ENCODE measurements at regions not wholly inside any gene's neighbourhood (a gene's known extent, or its start where the extent isn't known, plus 50 kb on each side); places are given as distances from the start of the nearest gene placed in this dataset.
"Not testable (repeated sequence)": the region's sequence is repeated elsewhere in the genome, so short reads cannot be mapped to it uniquely, and the experiment has no call there.

GRCh38 chr4:3634894-3635820 is 102.9 kb upstream of the LRPAP1 start:
- no peaks in the 10 kb centered on the region for H3K4me1 ChIP-seq (ENCODE audit: control insufficient read depth, insufficient read depth, low read length)
- 82 to 84% methylated on average over 15 to 28 of the region's 28 CpGs for WGBS, 2 experiments (ENCODE audit: insufficient coverage in 1 of 2, insufficient read length in 1 of 2)
- H3K4me1 Mint-ChIP-seq, result no peaks in the 10 kb centered on the region
- peaks cover 8% of the 10 kb centered on the region for H3K27me3 Mint-ChIP-seq (ENCODE audit: insufficient read depth)
- no peak overlapping the region for H3K4me3 Mint-ChIP-seq
- H3K9me3 ChIP-seq (ENCODE audit: control insufficient read depth, low read length), result no peaks in the 10 kb centered on the region
- H3K27me3 ChIP-seq (ENCODE audit: control insufficient read depth, insufficient read depth, low read length, poor library complexity, severe bottlenecking), result no peaks in the 10 kb centered on the region
- no peak overlapping the region for H3K27ac Mint-ChIP-seq
- no peak for DNase-seq
- TF ChIP-seq CTCF (conservative IDR thresholded peaks at IDR 0.05), result no peak
- H3K4me3 ChIP-seq (ENCODE audit: low read length), result no peak overlapping the region
- no peaks in the 10 kb centered on the region for H3K36me3 ChIP-seq (ENCODE audit: control insufficient read depth, insufficient read depth, low read length)
- peaks cover 6% of the 10 kb centered on the region for H3K9me3 Mint-ChIP-seq
- H3K9ac ChIP-seq (ENCODE audit: extremely low read depth, low read length, poor library complexity, severe bottlenecking), result no peak overlapping the region
- H3K36me3 Mint-ChIP-seq (ENCODE audit: low read depth), result no peaks in the 10 kb centered on the region
- no peak overlapping the region for H3K27ac ChIP-seq (ENCODE audit: low read depth, low read length)

- Histone ChIP-seq H3K9me3 (ENCODE audit: control insufficient read depth, low read length) (no peaks in the 10 kb centered on the region), H3K4me1 (ENCODE audit: control insufficient read depth, insufficient read depth, low read length) (no peaks in the 10 kb centered on the region), H3K27ac (ENCODE audit: low read depth, low read length) (no peak overlapping the region), H3K36me3 (ENCODE audit: control insufficient read depth, insufficient read depth, low read length) (no peaks in the 10 kb centered on the region), H3K9ac (ENCODE audit: extremely low read depth, low read length, poor library complexity, severe bottlenecking) (no peak overlapping the region), H3K27me3 (ENCODE audit: control insufficient read depth, insufficient read depth, low read length, poor library complexity, severe bottlenecking) (no peaks in the 10 kb centered on the region), H3K4me3 (ENCODE audit: low read length) (no peak overlapping the region)
- no peak overlapping the region for H3K27ac Mint-ChIP-seq
- peaks cover 6% of the 10 kb centered on the region for H3K9me3 Mint-ChIP-seq
- H3K27me3 Mint-ChIP-seq (ENCODE audit: insufficient read depth), result peaks cover 7% of the 10 kb centered on the region
- no peaks in the 10 kb centered on the region for H3K36me3 Mint-ChIP-seq (ENCODE audit: low read depth)
- no peak for TF ChIP-seq CTCF (conservative IDR thresholded peaks at IDR 0.05)
- DNase-seq, result no peak
- H3K4me3 Mint-ChIP-seq, result no peak overlapping the region
- 88 to 91% methylated on average over 13 to 17 of the region's 17 CpGs for WGBS, 2 experiments (ENCODE audit: insufficient coverage in 1 of 2, insufficient read length in 1 of 2)
- no peaks in the 10 kb centered on the region for H3K4me1 Mint-ChIP-seq
These were observed 102.1 kb upstream of the LRPAP1 start for GRCh38 chr4:3634281-3634857.

GRCh38 chr4:3633277-3633676 is 101.1 kb upstream of the LRPAP1 start:
- not testable (repeated sequence) for H3K27ac Mint-ChIP-seq; DNase-seq; H3K9ac ChIP-seq (ENCODE audit: extremely low read depth, low read length, poor library complexity, severe bottlenecking); H3K36me3 ChIP-seq (ENCODE audit: control insufficient read depth, insufficient read depth, low read length); H3K4me3 ChIP-seq (ENCODE audit: low read length); H3K4me1 ChIP-seq (ENCODE audit: control insufficient read depth, insufficient read depth, low read length); H3K36me3 Mint-ChIP-seq (ENCODE audit: low read depth); H3K27ac ChIP-seq (ENCODE audit: low read depth, low read length); H3K27me3 ChIP-seq (ENCODE audit: control insufficient read depth, insufficient read depth, low read length, poor library complexity, severe bottlenecking); H3K4me3 Mint-ChIP-seq; H3K9me3 ChIP-seq (ENCODE audit: control insufficient read depth, low read length); H3K4me1 Mint-ChIP-seq
- Mint-ChIP-seq H3K27me3 (ENCODE audit: insufficient read depth) (peaks cover 10% of the 10 kb centered on the region), H3K9me3 (peaks cover 11% of the 10 kb centered on the region)
- WGBS, 2 experiments (ENCODE audit: insufficient coverage in 1 of 2, insufficient read length in 1 of 2), result 97% methylated on average over 8 of the region's 10 CpGs; no CpG with 5 or more reads in 1 of the 2 experiments

GRCh38 chr4:3632794-3633193 is 100.6 kb upstream of the LRPAP1 start:
- H3K36me3 ChIP-seq (ENCODE audit: control insufficient read depth, insufficient read depth, low read length); H3K27ac ChIP-seq (ENCODE audit: low read depth, low read length); H3K4me1 Mint-ChIP-seq; H3K9ac ChIP-seq (ENCODE audit: extremely low read depth, low read length, poor library complexity, severe bottlenecking); H3K4me3 Mint-ChIP-seq; H3K4me1 ChIP-seq (ENCODE audit: control insufficient read depth, insufficient read depth, low read length); H3K27me3 ChIP-seq (ENCODE audit: control insufficient read depth, insufficient read depth, low read length, poor library complexity, severe bottlenecking); H3K4me3 ChIP-seq (ENCODE audit: low read length); H3K36me3 Mint-ChIP-seq (ENCODE audit: low read depth); H3K9me3 ChIP-seq (ENCODE audit: control insufficient read depth, low read length); H3K27ac Mint-ChIP-seq; DNase-seq: not testable (repeated sequence)
- peaks cover 11% of the 10 kb centered on the region for H3K9me3 Mint-ChIP-seq
- peaks cover 10% of the 10 kb centered on the region for H3K27me3 Mint-ChIP-seq (ENCODE audit: insufficient read depth)
- WGBS, 2 experiments (ENCODE audit: insufficient coverage in 1 of 2, insufficient read length in 1 of 2), result 92 to 95% methylated on average over 10 to 17 of the region's 18 CpGs

GRCh38 chr4:3631544-3632266 is 99.5 kb upstream of the LRPAP1 start:
- not testable (repeated sequence) for DNase-seq; H3K4me3 Mint-ChIP-seq; H3K27ac ChIP-seq (ENCODE audit: low read depth, low read length); H3K36me3 Mint-ChIP-seq (ENCODE audit: low read depth); H3K4me1 Mint-ChIP-seq; H3K4me1 ChIP-seq (ENCODE audit: control insufficient read depth, insufficient read depth, low read length); H3K4me3 ChIP-seq (ENCODE audit: low read length); H3K27me3 ChIP-seq (ENCODE audit: control insufficient read depth, insufficient read depth, low read length, poor library complexity, severe bottlenecking); H3K36me3 ChIP-seq (ENCODE audit: control insufficient read depth, insufficient read depth, low read length); H3K27me3 Mint-ChIP-seq (ENCODE audit: insufficient read depth); H3K27ac Mint-ChIP-seq; H3K9me3 ChIP-seq (ENCODE audit: control insufficient read depth, low read length); H3K9ac ChIP-seq (ENCODE audit: extremely low read depth, low read length, poor library complexity, severe bottlenecking)
- 73 to 89% methylated on average over 7 to 21 of the region's 21 CpGs for WGBS, 2 experiments (ENCODE audit: insufficient coverage in 1 of 2, insufficient read length in 1 of 2)
- H3K9me3 Mint-ChIP-seq, result peaks cover 11% of the 10 kb centered on the region

Measured in endodermal cell (in vitro differentiated cells).